Activated naive CD4-positive, alpha-beta T cell treated with anti-CD3 and anti-CD28 coated beads for 36 hours (primary cell): ENCODE measurements at regions not wholly inside any gene's neighbourhood (a gene's known extent, or its start where the extent isn't known, plus 50 kb on each side); places are given as distances from the start of the nearest gene placed in this dataset.

Experiments
- CTCF ChIA-PET: fragments of 350-600 bp; sonication (Branson Sonifier 250); formaldehyde crosslinking; loops from one replicate; lab custom pipeline; 2021; ENCODE audit warnings: antibody characterized with exemption; lab: Charles Lee
- DNase-seq: peaks from one replicate; pipeline ENCODE4 v3.0.0-alpha.2; 2020
- H3K27ac Mint-ChIP-seq: one replicate; pipeline ENCODE4 v1.8.0; 2021; ENCODE audit warnings: mild to moderate bottlenecking, mixed read lengths
- H3K27me3 Mint-ChIP-seq: one replicate; pipeline ENCODE4 v1.8.0; 2021; ENCODE audit warnings: low read depth, mixed read lengths
- H3K36me3 Mint-ChIP-seq: one replicate; pipeline ENCODE4 v1.8.0; 2021; ENCODE audit warnings: low read depth, mixed read lengths
- H3K4me1 Mint-ChIP-seq: one replicate; pipeline ENCODE4 v1.8.0; 2021; ENCODE audit warnings: low read depth, mixed read lengths
- H3K4me3 Mint-ChIP-seq: one replicate; pipeline ENCODE4 v1.8.0; 2021; ENCODE audit warnings: mild to moderate bottlenecking, moderate library complexity, mixed read lengths
- H3K9me3 Mint-ChIP-seq: one replicate; pipeline ENCODE4 v1.8.0; 2021; ENCODE audit warnings: mixed read lengths
- intact Hi-C: fragments of 100-400 bp; cut with micrococcal nuclease; formaldehyde crosslinking; loops from one replicate; pipeline ENCODE4 v1.15.1; 2023

DNA sequence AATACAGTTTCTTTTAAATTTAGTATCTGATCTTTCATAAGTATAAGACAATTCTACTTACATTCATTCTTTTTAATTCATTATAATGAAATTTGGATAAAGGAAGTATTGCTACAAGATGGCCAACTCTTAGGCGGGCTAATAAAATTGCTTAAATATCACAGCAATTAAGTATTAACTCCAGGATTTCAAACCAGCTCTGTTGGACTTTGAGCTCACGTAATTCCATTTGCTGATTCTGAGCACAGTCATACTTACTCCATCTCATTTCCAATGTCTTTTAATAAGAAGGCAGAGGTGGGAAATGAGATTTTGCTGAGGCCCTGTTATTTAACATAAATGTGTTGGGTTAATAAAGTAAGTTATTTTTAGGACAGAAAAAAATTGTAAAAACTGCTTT lies 748.1 kb downstream of the KCNA4 start:
- Mint-ChIP-seq H3K9me3 (peaks cover 3% of the 10 kb centered on the region), H3K27me3 (no peaks in the 10 kb centered on the region), H3K27ac (no peak overlapping the region), H3K4me3 (no peak overlapping the region), H3K36me3 (no peaks in the 10 kb centered on the region), H3K4me1 (no peaks in the 10 kb centered on the region)
- CTCF ChIA-PET: no interaction called here
- DNase-seq: no peak
- intact Hi-C loops: no loop called here

DNA sequence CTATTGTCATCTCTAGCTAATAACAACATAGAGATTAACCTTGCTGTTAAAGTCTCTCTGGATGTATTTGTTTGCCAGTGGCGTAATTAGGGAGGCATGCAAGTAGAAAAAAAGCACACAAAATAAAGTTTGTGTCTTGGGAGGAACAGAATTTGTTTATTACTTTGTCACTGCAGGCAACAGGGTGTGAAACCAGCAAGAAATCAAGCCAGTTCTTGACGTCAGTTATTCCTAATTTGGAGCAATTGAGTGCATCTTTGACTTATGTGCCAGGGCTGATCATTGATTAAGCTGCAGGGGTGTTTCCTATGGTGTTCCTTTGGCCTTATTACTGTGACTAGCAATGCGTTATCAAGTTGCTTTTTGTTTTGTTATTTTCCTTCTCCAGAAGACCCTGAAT lies 751.0 kb downstream of the KCNA4 start:
- intact Hi-C loops: no loop called here
- no peaks in the 10 kb centered on the region for H3K27me3 Mint-ChIP-seq
- CTCF ChIA-PET: no interaction called here
- DNase-seq: no peak
- H3K27ac Mint-ChIP-seq: no peak overlapping the region
- H3K36me3 Mint-ChIP-seq: no peaks in the 10 kb centered on the region
- H3K9me3 Mint-ChIP-seq: peaks cover 2% of the 10 kb centered on the region
- no peaks in the 10 kb centered on the region for H3K4me1 Mint-ChIP-seq
- H3K4me3 Mint-ChIP-seq: no peak overlapping the region

DNA sequence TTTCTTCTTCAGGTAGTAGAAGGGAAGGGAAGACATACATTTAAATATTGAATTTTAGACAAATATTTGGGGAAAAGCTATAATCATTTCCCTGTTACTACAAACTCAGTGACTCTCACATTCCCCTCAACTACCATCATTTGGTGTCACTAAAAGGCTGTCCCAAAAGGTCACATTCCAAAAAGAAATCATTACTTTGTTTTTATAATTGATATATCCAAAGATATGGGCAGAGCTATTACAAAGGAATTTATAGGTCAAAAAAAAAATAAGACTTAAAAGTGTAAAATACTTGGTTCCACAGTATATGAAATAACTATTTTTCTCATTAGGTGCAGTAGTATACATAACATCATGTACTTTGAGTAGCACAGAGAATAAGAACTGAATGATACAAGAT lies 751.4 kb downstream of the KCNA4 start:
- peaks cover 2% of the 10 kb centered on the region for H3K9me3 Mint-ChIP-seq
- no peak for DNase-seq
- CTCF ChIA-PET: no interaction called here
- intact Hi-C loops: no loop called here
- no peaks in the 10 kb centered on the region for H3K4me1 Mint-ChIP-seq
- H3K27me3 Mint-ChIP-seq: no peaks in the 10 kb centered on the region
- no peak overlapping the region for H3K27ac Mint-ChIP-seq
- no peak overlapping the region for H3K4me3 Mint-ChIP-seq
- no peaks in the 10 kb centered on the region for H3K36me3 Mint-ChIP-seq

DNA sequence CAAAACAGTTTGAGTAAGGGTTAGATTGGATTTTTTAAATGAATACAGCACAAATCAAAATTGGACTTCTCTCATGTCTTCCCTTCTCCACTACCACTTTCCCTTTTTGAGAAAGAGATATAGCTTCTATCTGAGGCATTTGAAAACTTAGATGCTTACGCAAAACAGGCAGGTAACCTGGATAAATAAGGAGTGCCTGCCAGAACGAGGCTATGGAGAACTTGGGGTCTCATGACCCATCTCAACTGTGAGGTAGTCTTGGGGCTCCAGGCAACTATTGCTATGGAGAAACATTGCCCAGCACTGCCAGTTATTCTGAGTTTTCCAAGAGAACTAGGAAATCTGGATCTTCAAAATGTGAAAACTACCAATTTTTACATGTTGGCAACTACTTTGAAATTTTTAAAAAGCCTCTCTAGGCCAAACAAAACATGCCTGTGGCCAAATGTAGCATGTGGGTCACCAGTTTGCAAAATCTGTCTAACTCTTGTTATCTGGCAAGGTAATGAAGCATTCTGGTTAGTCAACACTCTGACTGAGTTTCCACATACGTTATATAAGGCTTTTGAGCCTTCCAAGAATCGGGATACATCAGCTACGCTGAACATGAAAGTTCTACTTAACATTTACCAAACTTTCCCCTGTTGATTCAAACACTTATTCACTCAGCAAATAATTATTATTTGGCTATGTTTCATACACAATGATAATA lies 752.7 kb downstream of the KCNA4 start:
- Mint-ChIP-seq H3K4me3 (no peak overlapping the region), H3K36me3 (no peaks in the 10 kb centered on the region), H3K9me3 (peaks cover 8% of the 10 kb centered on the region), H3K4me1 (no peaks in the 10 kb centered on the region), H3K27me3 (no peaks in the 10 kb centered on the region), H3K27ac (no peak overlapping the region)
- no peak for DNase-seq
- intact Hi-C loops: no loop called here
- CTCF ChIA-PET: no interaction called here

DNA sequence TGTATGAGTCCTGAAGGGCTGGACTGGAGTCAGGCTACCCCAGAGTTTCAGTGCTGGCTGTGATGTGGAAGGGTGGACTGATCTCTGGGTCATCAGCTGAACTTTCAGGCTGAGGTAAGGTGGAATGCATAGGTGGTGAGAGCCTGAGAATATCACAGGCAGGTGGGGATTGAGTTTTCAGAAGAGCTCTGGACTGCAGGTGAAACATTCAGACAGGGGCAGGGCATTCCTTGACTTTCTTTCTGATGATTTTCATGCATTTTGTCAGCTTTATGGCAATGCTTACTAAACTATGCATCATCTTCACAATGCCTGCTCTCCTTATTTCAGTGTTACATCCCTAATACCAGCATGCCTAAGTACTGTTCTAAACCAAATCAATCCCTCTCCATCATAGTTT lies 755.0 kb downstream of the KCNA4 start:
- no peak overlapping the region for H3K27ac Mint-ChIP-seq
- intact Hi-C loops: no loop called here

DNA sequence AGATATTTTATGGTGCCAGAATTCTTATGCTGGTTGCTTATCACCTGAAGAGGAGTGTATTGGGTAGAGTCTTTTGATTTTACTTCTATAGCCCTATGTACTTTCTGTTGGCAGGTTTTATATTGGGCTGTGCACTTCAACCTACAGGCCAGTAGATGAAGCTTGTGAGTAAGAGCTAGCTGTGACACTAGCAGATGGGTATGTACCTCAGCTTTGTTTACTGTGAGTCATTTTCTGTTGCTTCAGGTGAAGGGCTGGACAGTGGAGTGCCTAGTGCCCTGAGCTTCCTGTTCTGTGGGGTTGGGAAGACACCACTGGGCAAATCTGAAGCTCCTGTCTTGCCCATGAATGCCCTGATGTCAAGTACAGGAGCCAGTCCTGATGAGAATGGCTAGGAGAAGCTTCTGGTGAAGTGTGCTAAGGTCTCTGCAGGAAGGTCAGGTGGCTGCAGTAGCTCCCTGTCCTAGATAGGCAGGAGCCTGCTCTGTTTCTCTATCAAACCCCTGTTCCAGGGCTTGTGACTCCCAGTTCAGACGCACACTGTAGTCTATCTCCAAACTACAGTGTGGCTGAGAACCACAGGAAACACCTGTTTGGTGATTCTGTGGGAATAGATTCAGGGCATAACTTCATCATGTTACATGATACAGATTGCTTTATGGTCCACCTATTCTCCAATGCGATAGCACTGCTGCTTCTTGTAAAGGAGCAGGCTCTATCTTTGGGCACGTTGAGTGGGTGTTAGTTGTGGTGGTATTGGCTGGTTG lies 755.7 kb downstream of the KCNA4 start:
- Mint-ChIP-seq H3K9me3 (peaks cover 17% of the 10 kb centered on the region), H3K4me3 (no peak overlapping the region), H3K36me3 (no peaks in the 10 kb centered on the region), H3K27me3 (no peaks in the 10 kb centered on the region), H3K27ac (no peak overlapping the region), H3K4me1 (no peaks in the 10 kb centered on the region)
- intact Hi-C loops: no loop called here
- CTCF ChIA-PET: no interaction called here
- DNase-seq: no peak

More for the DNA sequence above, 755.0 kb downstream of the KCNA4 start:
- no peak for DNase-seq
- H3K27me3 Mint-ChIP-seq: no peaks in the 10 kb centered on the region
- no peaks in the 10 kb centered on the region for H3K4me1 Mint-ChIP-seq
- no peaks in the 10 kb centered on the region for H3K36me3 Mint-ChIP-seq
- peaks cover 17% of the 10 kb centered on the region for H3K9me3 Mint-ChIP-seq
- no peak overlapping the region for H3K4me3 Mint-ChIP-seq
- CTCF ChIA-PET: no interaction called here

DNA sequence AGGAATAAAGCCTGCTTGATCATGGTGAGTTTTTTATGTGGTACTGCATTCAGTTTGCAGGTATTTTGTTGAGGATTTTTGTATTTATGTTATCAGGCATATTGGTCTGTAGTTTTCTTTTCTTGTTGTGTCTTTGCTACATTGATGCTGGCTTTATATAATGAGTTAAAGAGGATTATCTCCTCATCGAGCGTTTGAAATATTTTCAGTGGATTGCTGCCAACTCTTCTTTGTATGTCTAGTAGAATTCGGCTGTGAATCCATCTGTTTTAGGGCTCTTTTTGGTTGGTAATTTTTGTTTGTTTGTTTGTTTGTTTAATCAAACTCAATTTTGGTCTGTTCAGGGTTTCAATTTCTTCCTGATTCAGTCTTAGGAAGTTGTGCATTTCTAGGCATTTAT lies 758.4 kb downstream of the KCNA4 start:
- no peak for DNase-seq
- H3K27me3 Mint-ChIP-seq: no peaks in the 10 kb centered on the region
- H3K4me3 Mint-ChIP-seq: no peak overlapping the region
- intact Hi-C loops: no loop called here
- no peak overlapping the region for H3K27ac Mint-ChIP-seq
- no peaks in the 10 kb centered on the region for H3K4me1 Mint-ChIP-seq
- no peaks in the 10 kb centered on the region for H3K36me3 Mint-ChIP-seq
- CTCF ChIA-PET: no interaction called here
- H3K9me3 Mint-ChIP-seq: peaks cover 17% of the 10 kb centered on the region

DNA sequence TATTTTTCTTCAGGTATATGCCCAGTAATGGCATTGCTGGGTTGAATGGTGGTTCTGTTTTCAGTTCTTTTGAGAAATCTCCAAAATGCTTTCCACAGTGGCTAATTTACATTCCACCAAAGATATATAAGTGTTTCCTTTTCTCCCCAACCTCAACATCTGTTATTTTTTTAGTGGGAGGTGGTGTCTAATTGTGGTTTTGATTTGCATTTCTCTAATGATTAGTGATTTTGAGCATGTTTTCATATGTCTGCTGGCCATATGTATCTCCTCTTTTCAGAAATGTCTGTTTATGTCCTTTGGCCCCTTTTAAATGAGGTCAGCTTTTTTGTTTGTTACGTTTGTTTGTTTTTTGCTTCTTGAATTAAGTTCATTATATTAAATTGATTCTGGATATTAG lies 760.2 kb downstream of the KCNA4 start:
- H3K9me3 Mint-ChIP-seq: peaks cover 22% of the 10 kb centered on the region
- no peaks in the 10 kb centered on the region for H3K36me3 Mint-ChIP-seq
- intact Hi-C loops: no loop called here
- no peaks in the 10 kb centered on the region for H3K4me1 Mint-ChIP-seq
- CTCF ChIA-PET: no interaction called here
- no peak overlapping the region for H3K4me3 Mint-ChIP-seq
- no peak overlapping the region for H3K27ac Mint-ChIP-seq
- DNase-seq: no peak
- H3K27me3 Mint-ChIP-seq: no peaks in the 10 kb centered on the region

DNA sequence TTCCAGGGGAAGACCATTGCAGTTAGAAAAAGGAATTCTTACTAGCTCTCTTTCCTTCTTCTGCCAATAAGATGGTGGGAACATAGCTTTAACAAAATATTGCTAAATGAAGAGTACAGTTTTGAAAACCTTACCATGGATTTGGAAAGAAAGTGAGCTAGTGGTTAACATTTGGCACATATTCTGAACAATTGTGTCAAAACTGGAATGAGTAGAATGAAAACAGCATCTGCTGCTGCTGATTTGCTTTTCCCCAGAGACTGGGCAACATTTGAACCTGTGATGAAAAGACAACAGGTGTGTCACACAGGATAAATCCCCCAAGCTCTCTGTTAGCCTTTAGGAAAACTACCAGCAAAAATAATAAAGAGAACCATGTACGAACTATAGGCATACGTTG lies 761.4 kb downstream of the KCNA4 start:
- no peaks in the 10 kb centered on the region for H3K36me3 Mint-ChIP-seq

DNA sequence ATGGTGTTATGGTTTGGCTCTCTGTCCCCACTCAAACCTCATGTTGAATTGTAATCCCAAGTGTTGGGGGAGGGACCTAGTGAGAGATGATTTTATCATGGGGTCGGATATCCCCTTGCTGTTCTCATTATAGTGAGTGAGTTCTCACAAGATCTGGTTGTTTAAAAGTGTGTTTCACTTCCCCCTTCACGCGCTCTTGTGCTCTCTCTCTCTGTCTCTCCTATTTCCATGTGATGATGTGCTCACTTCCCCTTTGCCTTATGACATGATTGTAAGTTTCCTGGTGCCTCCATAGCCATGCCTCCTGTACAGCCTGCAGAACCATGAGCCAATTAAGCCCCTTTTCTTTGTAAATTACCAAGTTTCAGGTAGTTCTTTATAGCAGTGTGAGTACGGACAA lies 765.1 kb downstream of the KCNA4 start:
- CTCF ChIA-PET: interaction anchor here (0.6 kb wide), 1 partner anchor 413 kb away, joined by 3 read pairs; no protein-coding TSS in a partner anchor
- Mint-ChIP-seq H3K27me3 (no peaks in the 10 kb centered on the region), H3K9me3 (peaks cover 11% of the 10 kb centered on the region), H3K27ac (no peak overlapping the region), H3K4me1 (no peaks in the 10 kb centered on the region), H3K36me3 (no peaks in the 10 kb centered on the region), H3K4me3 (no peak overlapping the region)
- DNase-seq: no peak
- intact Hi-C loops: no loop called here

More for the DNA sequence above, 761.4 kb downstream of the KCNA4 start:
- Mint-ChIP-seq H3K27me3 (no peaks in the 10 kb centered on the region), H3K4me3 (no peak overlapping the region), H3K9me3 (peaks cover 23% of the 10 kb centered on the region), H3K27ac (no peak overlapping the region), H3K4me1 (no peaks in the 10 kb centered on the region)
- DNase-seq: no peak
- intact Hi-C loops: no loop called here
- CTCF ChIA-PET: no interaction called here

DNA sequence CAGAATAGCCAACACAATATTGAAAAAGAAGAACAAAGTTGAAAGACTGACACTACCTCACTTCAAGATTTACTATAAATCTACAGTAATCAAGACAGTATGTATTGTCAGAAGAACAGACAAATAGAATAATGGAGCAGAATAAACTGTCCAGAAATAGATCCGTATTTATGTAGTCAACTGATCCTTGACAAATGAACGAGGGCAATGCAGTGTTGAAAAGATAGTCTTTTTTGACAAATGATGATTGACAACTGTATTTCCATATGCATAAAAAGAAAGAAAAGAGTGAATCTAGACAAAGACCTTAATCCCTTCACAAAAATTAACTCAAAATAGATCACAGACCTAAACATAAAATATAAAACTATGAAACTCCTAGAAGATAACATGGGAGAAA lies 767.1 kb downstream of the KCNA4 start:
- Mint-ChIP-seq H3K36me3 (no peaks in the 10 kb centered on the region), H3K9me3 (peaks cover 14% of the 10 kb centered on the region), H3K4me1 (no peaks in the 10 kb centered on the region), H3K27me3 (no peaks in the 10 kb centered on the region), H3K27ac (no peak overlapping the region), H3K4me3 (no peak overlapping the region)
- DNase-seq: no peak
- CTCF ChIA-PET: no interaction called here
- intact Hi-C loops: no loop called here

DNA sequence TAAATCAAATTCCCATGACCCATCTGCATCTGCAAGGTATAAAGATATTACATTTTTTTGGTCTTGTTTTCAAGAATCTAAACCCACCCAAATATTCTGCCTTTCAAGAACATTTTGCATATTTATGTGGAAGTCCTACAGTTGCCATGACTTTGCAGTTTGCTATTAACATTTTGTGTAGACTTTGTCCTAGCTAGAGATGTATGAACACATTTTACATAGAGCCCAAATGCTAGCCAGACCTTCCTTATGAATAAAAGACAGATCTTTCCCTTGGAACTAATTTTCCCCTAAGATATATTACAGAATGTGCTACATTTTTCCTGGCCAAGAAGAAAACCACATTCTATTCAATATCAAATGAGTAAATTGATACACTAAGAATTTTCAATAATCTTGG lies 772.5 kb downstream of the KCNA4 start:
- Mint-ChIP-seq H3K27ac (no peak overlapping the region), H3K4me1 (no peaks in the 10 kb centered on the region), H3K36me3 (no peaks in the 10 kb centered on the region), H3K9me3 (peaks cover 9% of the 10 kb centered on the region), H3K27me3 (no peaks in the 10 kb centered on the region), H3K4me3 (no peak overlapping the region)
- CTCF ChIA-PET: no interaction called here
- intact Hi-C loops: no loop called here
- no peak for DNase-seq

DNA sequence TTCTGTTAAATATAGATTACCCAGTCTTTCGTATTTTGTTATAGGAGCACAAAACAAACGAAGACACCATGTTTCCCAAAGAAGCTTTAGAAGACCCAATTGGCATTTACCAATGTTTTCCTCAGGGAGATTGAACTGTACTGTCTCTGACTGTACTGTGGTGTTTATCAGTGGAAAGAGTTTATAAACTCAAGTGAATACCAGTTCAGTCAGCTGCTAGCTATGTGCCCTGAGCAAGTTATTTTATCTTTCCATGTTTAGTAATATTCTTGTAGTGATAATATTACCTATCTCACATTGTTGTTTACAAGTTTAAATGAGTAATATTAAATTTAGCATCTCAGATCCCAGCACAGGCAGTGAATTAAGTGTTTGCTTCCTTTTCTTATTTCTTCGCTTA lies 773.2 kb downstream of the KCNA4 start:
- CTCF ChIA-PET: no interaction called here
- Mint-ChIP-seq H3K27ac (no peak overlapping the region), H3K4me1 (no peaks in the 10 kb centered on the region), H3K36me3 (no peaks in the 10 kb centered on the region), H3K27me3 (no peaks in the 10 kb centered on the region), H3K4me3 (no peak overlapping the region), H3K9me3 (peaks cover 9% of the 10 kb centered on the region)
- no peak for DNase-seq
- intact Hi-C loops: no loop called here
